ENCODE measurements at regions not wholly inside any gene's neighbourhood (a gene's known extent, or its start where the extent isn't known, plus 50 kb on each side); places are given as distances from the start of the nearest gene placed in this dataset.
A peak's percentile ranks its signal among the peaks of the same experiment; 100 is the strongest.
"Not testable (repeated sequence)": the region's sequence is repeated elsewhere in the genome, so short reads cannot be mapped to it uniquely, and the experiment has no call there.

- DNase-seq (ENCODE audit: low read depth) = no peak
Measured at GRCh38 chrX:39475372-39475771, 622.4 kb downstream of the BCOR start.

GRCh38 chrX:39476604-39477021, 621.1 kb downstream of the BCOR start:
- DNase-seq (ENCODE audit: low read depth) = no peak

GRCh38 chrX:39477031-39477761, 620.6 kb downstream of the BCOR start:
- DNase-seq (ENCODE audit: low read depth) = no peak

- DNase-seq (ENCODE audit: low read depth) = peak; percentile 7
Measured at GRCh38 chrX:39477762-39478120, 620.0 kb downstream of the BCOR start.

GRCh38 chrX:39479856-39480255, 617.9 kb downstream of the BCOR start:
- DNase-seq (ENCODE audit: low read depth) = no peak

- DNase-seq (ENCODE audit: low read depth) = no peak
Measured at GRCh38 chrX:39480963-39481362, 616.8 kb downstream of the BCOR start.

GRCh38 chrX:39481621-39482020, 616.1 kb downstream of the BCOR start:
- DNase-seq (ENCODE audit: low read depth) = no peak

GRCh38 chrX:39484159-39485068, 613.3 kb downstream of the BCOR start:
- DNase-seq (ENCODE audit: low read depth) = no peak

GRCh38 chrX:39487166-39487968, 610.4 kb downstream of the BCOR start:
- no peak for DNase-seq (ENCODE audit: low read depth)

GRCh38 chrX:39487969-39488330, 609.8 kb downstream of the BCOR start:
- no peak for DNase-seq (ENCODE audit: low read depth)

GRCh38 chrX:39491548-39492297, 606.0 kb downstream of the BCOR start:
- DNase-seq (ENCODE audit: low read depth) = peak; percentile 22

- DNase-seq (ENCODE audit: low read depth) = no peak
Measured at GRCh38 chrX:39492497-39493162, 605.1 kb downstream of the BCOR start.

- DNase-seq (ENCODE audit: low read depth) = no peak
Measured at GRCh38 chrX:39493168-39493567, 604.6 kb downstream of the BCOR start.

- DNase-seq (ENCODE audit: low read depth) = not testable (repeated sequence)
Measured at GRCh38 chrX:39497117-39497516, 600.6 kb downstream of the BCOR start.

- DNase-seq (ENCODE audit: low read depth) = no peak
Measured at GRCh38 chrX:39497702-39498265, 600.0 kb downstream of the BCOR start.

GRCh38 chrX:39499996-39500395, 597.8 kb downstream of the BCOR start:
- no peak for DNase-seq (ENCODE audit: low read depth)

- DNase-seq (ENCODE audit: low read depth) = no peak
Measured at GRCh38 chrX:39501822-39502221, 595.9 kb downstream of the BCOR start.

GRCh38 chrX:39502486-39502885, 595.3 kb downstream of the BCOR start:
- DNase-seq (ENCODE audit: low read depth) = no peak

GRCh38 chrX:39504227-39504626, 593.5 kb downstream of the BCOR start:
- no peak for DNase-seq (ENCODE audit: low read depth)

GRCh38 chrX:39504850-39505259, 592.9 kb downstream of the BCOR start:
- DNase-seq (ENCODE audit: low read depth) = no peak

- no peak for DNase-seq (ENCODE audit: low read depth)
Measured at GRCh38 chrX:39506131-39506530, 591.6 kb downstream of the BCOR start.

All from T follicular helper cell (primary cell).